Amniotic stem cell (primary cell): ENCODE measurements at regions not wholly inside any gene's neighbourhood (a gene's known extent, or its start where the extent isn't known, plus 50 kb on each side); places are given as distances from the start of the nearest gene placed in this dataset.

Source experiments
- DNase-seq: peaks from one replicate; lab custom pipeline; 2025; lab: John Stamatoyannopoulos, UW

GRCh38 chr3:111311709-111312235 lies 230.2 kb upstream of the CD96 start:
- no peak for DNase-seq

- DNase-seq: no peak
Measured at GRCh38 chr3:111314181-111314873, 227.7 kb upstream of the CD96 start.

- no peak for DNase-seq
Measured at GRCh38 chr3:111314898-111315297, 227.1 kb upstream of the CD96 start.

- DNase-seq: no peak
Measured at GRCh38 chr3:111315930-111316587, 225.9 kb upstream of the CD96 start.

- DNase-seq: no peak
Measured at GRCh38 chr3:111318289-111318688, 223.7 kb upstream of the CD96 start.

- DNase-seq: no peak
Measured at GRCh38 chr3:111319598-111319997, 222.4 kb upstream of the CD96 start.

GRCh38 chr3:111321786-111322185 lies 220.2 kb upstream of the CD96 start:
- no peak for DNase-seq

GRCh38 chr3:111323019-111323418 lies 219.0 kb upstream of the CD96 start:
- no peak for DNase-seq

- DNase-seq: no peak
Measured at GRCh38 chr3:111324151-111324550, 217.8 kb upstream of the CD96 start.

GRCh38 chr3:111324645-111325044 lies 217.4 kb upstream of the CD96 start:
- DNase-seq: no peak

GRCh38 chr3:111325160-111325718 lies 216.8 kb upstream of the CD96 start:
- DNase-seq: no peak

GRCh38 chr3:111326144-111326995 lies 215.6 kb upstream of the CD96 start:
- DNase-seq: no peak

- no peak for DNase-seq
Measured at GRCh38 chr3:111331306-111331705, 210.7 kb upstream of the CD96 start.

- no peak for DNase-seq
Measured at GRCh38 chr3:111331912-111332311, 210.1 kb upstream of the CD96 start.

- no peak for DNase-seq
Measured at GRCh38 chr3:111332488-111333080, 209.4 kb upstream of the CD96 start.

- DNase-seq: no peak
Measured at GRCh38 chr3:111333642-111334041, 208.4 kb upstream of the CD96 start.

- DNase-seq: no peak
Measured at GRCh38 chr3:111335512-111336303, 206.3 kb upstream of the CD96 start.

GRCh38 chr3:111336511-111336910 lies 205.5 kb upstream of the CD96 start:
- no peak for DNase-seq

GRCh38 chr3:111338059-111338698 lies 203.8 kb upstream of the CD96 start:
- peak; percentile 71 for DNase-seq

GRCh38 chr3:111339017-111339416 lies 203.0 kb upstream of the CD96 start:
- DNase-seq: no peak

- DNase-seq: no peak
Measured at GRCh38 chr3:111351334-111351733, 190.7 kb upstream of the CD96 start.
